ENCODE measurements at regions not wholly inside any gene's neighbourhood (a gene's known extent, or its start where the extent isn't known, plus 50 kb on each side); places are given as distances from the start of the nearest gene placed in this dataset.

GRCh38 chr6:907928-908327 is 215.0 kb upstream of the EXOC2 start:
- H3K9me3 ChIP-seq, result no peaks in the 10 kb centered on the region; the same call in 1 of the 2 replicates
- POLR2A ChIA-PET, result no interaction called here
- H3K4me1 ChIP-seq, result peaks cover 3% of the 10 kb centered on the region; the same call in 1 of the 2 replicates
- peaks cover 10% of the 10 kb centered on the region for H3K9me3 Mint-ChIP-seq (ENCODE audit: unreplicated experiment)
- H3K36me3 ChIP-seq (ENCODE audit: control insufficient read depth, insufficient read depth, low read length), result no peaks in the 10 kb centered on the region
- DNase-seq, result no peak
- H3K4me1 Mint-ChIP-seq (ENCODE audit: low read depth, unreplicated experiment), result no peaks in the 10 kb centered on the region
- H3K36me3 Mint-ChIP-seq (ENCODE audit: insufficient read depth, unreplicated experiment), result no peaks in the 10 kb centered on the region
- no peaks in the 10 kb centered on the region for H3K27me3 ChIP-seq (replicated peaks; ENCODE audit: control insufficient read depth, insufficient read depth, low read length)
- no peak overlapping the region for H3K27ac Mint-ChIP-seq (ENCODE audit: unreplicated experiment)
- BruUV-seq (replicated peaks), result no TSS peak
- TF ChIP-seq CTCF (IDR thresholded peaks at IDR 0.05; ENCODE audit: insufficient read depth in 1 of 2, low read depth in 1 of 2, low read length in 1 of 2, severe bottlenecking in 1 of 2, unreplicated experiment in 1 of 2), result no peak
- no peaks in the 10 kb centered on the region for H3K27me3 Mint-ChIP-seq (ENCODE audit: insufficient read depth, unreplicated experiment)
- CTCF ChIA-PET, result no interaction called here
- intact Hi-C loops (cut with micrococcal nuclease; ENCODE audit: unreplicated experiment), result no loop called here
- H3K4me3 Mint-ChIP-seq (ENCODE audit: unreplicated experiment), result no peak overlapping the region
- H3K4me3 ChIP-seq (ENCODE audit: low read depth, low read length), result no peak overlapping the region

GRCh38 chr6:906920-907319 is 214.0 kb upstream of the EXOC2 start:
- CTCF ChIA-PET, result no interaction called here
- TF ChIP-seq CTCF (IDR thresholded peaks at IDR 0.05; ENCODE audit: insufficient read depth in 1 of 2, low read depth in 1 of 2, low read length in 1 of 2, severe bottlenecking in 1 of 2, unreplicated experiment in 1 of 2), result no peak
- POLR2A ChIA-PET, result no interaction called here

GRCh38 chr6:905556-905955 is 212.6 kb upstream of the EXOC2 start:
- Histone ChIP-seq H3K4me1 (0 out of 2 replicates have a peak, but pooled peaks cover 8% of the 10 kb centered on the region), H3K4me3 (ENCODE audit: low read depth, low read length) (no peak overlapping the region), H3K9me3 (no peaks in the 10 kb centered on the region; the same call in 1 of the 2 replicates), H3K36me3 (ENCODE audit: control insufficient read depth, insufficient read depth, low read length) (no peaks in the 10 kb centered on the region), H3K27me3 (replicated peaks; ENCODE audit: control insufficient read depth, insufficient read depth, low read length) (no peaks in the 10 kb centered on the region)
- CTCF ChIA-PET, result no interaction called here
- Mint-ChIP-seq H3K4me1 (ENCODE audit: low read depth, unreplicated experiment) (peaks cover 9% of the 10 kb centered on the region), H3K36me3 (ENCODE audit: insufficient read depth, unreplicated experiment) (no peaks in the 10 kb centered on the region), H3K4me3 (ENCODE audit: unreplicated experiment) (no peak overlapping the region), H3K9me3 (ENCODE audit: unreplicated experiment) (peaks cover 10% of the 10 kb centered on the region), H3K27ac (ENCODE audit: unreplicated experiment) (no peak overlapping the region), H3K27me3 (ENCODE audit: insufficient read depth, unreplicated experiment) (no peaks in the 10 kb centered on the region)
- BruUV-seq (replicated peaks), result no TSS peak
- no peak for TF ChIP-seq CTCF (IDR thresholded peaks at IDR 0.05; ENCODE audit: insufficient read depth in 1 of 2, low read depth in 1 of 2, low read length in 1 of 2, severe bottlenecking in 1 of 2, unreplicated experiment in 1 of 2)
- intact Hi-C loops (cut with micrococcal nuclease; ENCODE audit: unreplicated experiment), result no loop called here
- DNase-seq, result no peak
- POLR2A ChIA-PET, result no interaction called here

More at GRCh38 chr6:906920-907319, 214.0 kb upstream of the EXOC2 start:
- intact Hi-C loops (cut with micrococcal nuclease; ENCODE audit: unreplicated experiment), result no loop called here
- Histone ChIP-seq H3K4me1 (no peaks in the 10 kb centered on the region), H3K27me3 (replicated peaks; ENCODE audit: control insufficient read depth, insufficient read depth, low read length) (no peaks in the 10 kb centered on the region), H3K36me3 (ENCODE audit: control insufficient read depth, insufficient read depth, low read length) (no peaks in the 10 kb centered on the region), H3K9me3 (no peaks in the 10 kb centered on the region; the same call in 1 of the 2 replicates), H3K4me3 (ENCODE audit: low read depth, low read length) (no peak overlapping the region)
- H3K4me3 Mint-ChIP-seq (ENCODE audit: unreplicated experiment), result no peak overlapping the region
- H3K27ac Mint-ChIP-seq (ENCODE audit: unreplicated experiment), result no peak overlapping the region
- H3K9me3 Mint-ChIP-seq (ENCODE audit: unreplicated experiment), result peaks cover 10% of the 10 kb centered on the region
- no peaks in the 10 kb centered on the region for H3K4me1 Mint-ChIP-seq (ENCODE audit: low read depth, unreplicated experiment)
- H3K36me3 Mint-ChIP-seq (ENCODE audit: insufficient read depth, unreplicated experiment), result no peaks in the 10 kb centered on the region
- no peaks in the 10 kb centered on the region for H3K27me3 Mint-ChIP-seq (ENCODE audit: insufficient read depth, unreplicated experiment)
- no TSS peak for BruUV-seq (replicated peaks)
- DNase-seq, result no peak
